ENCODE measurements at regions not wholly inside any gene's neighbourhood (a gene's known extent, or its start where the extent isn't known, plus 50 kb on each side); places are given as distances from the start of the nearest gene placed in this dataset.

DNA sequence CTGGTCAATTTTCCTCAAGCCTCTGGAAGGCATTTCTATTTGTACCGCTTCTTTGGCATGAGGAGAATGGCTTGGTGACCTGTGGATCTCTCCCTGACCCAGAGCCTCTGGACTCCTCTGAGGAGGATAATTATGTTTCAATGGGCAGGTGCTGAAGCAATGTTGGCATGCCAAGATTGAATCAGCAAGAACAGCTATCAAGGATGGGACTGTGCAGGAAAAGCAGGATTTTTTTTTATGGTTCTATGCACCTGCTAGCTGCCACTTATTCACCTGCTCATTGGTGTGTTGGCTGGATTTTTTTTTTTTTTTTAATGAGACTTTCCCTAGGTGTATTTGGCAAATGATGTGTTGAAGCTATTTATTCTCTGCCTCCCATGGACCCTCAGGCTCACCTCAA lies 821.2 kb downstream of the RPA4 start:
- TF ChIP-seq POLR2AphosphoS5 (IDR thresholded peaks at IDR 0.05): no peak
- TF ChIP-seq, protein P1, sequence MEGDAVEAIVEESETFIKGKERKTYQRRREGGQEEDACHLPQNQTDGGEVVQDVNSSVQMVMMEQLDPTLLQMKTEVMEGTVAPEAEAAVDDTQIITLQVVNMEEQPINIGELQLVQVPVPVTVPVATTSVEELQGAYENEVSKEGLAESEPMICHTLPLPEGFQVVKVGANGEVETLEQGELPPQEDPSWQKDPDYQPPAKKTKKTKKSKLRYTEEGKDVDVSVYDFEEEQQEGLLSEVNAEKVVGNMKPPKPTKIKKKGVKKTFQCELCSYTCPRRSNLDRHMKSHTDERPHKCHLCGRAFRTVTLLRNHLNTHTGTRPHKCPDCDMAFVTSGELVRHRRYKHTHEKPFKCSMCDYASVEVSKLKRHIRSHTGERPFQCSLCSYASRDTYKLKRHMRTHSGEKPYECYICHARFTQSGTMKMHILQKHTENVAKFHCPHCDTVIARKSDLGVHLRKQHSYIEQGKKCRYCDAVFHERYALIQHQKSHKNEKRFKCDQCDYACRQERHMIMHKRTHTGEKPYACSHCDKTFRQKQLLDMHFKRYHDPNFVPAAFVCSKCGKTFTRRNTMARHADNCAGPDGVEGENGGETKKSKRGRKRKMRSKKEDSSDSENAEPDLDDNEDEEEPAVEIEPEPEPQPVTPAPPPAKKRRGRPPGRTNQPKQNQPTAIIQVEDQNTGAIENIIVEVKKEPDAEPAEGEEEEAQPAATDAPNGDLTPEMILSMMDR (IDR thresholded peaks at IDR 0.05): no peak
- no peak for TF ChIP-seq EP300 (IDR thresholded peaks at IDR 0.05)
- no peak for TF ChIP-seq POLR2A (IDR thresholded peaks at IDR 0.05)

All from suprapubic skin (tissue), 4 donors.